WTC11 (cell line): ENCODE measurements at regions not wholly inside any gene's neighbourhood (a gene's known extent, or its start where the extent isn't known, plus 50 kb on each side); places are given as distances from the start of the nearest gene placed in this dataset.

Experiments used
- ATF1 ChIP-seq: sonication (generic); formaldehyde crosslinking; IDR thresholded peaks from 2 replicates; pipeline ENCODE4 v1.8.1; 2023; ENCODE audit warnings: mild to moderate bottlenecking, moderate library complexity, missing genetic modification reagents
- GABPB1 ChIP-seq: sonication (generic); formaldehyde crosslinking; IDR thresholded peaks from 2 replicates; pipeline ENCODE4 v1.8.1; 2023; ENCODE audit warnings: mild to moderate bottlenecking, missing genetic modification reagents

DNA sequence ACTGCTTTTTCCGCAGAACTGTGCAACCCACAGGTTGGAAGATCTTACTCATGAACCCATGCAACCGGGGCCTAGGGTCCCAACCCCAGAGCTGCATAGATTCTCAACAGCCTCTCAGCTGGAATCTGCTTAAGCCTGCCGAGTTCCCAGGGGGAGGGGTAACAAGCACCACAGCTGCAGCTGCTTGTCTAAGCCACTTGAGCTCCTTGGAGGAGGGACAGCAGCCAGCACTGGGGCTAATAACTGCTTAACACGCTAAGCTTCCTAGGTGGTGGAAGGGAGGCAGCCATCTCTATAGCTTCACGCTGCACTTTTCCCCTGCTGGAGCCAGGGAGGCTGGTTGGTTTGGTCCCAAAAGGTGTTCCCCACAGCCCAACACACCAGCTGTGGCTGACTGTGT, 311.6 kb downstream of the DSC3 start:
- TF ChIP-seq ATF1 (CRISPR knock-in tag) (no peak), GABPB1 (CRISPR knock-in tag) (no peak)
